HepG2 (cell line): ENCODE measurements at regions not wholly inside any gene's neighbourhood (a gene's known extent, or its start where the extent isn't known, plus 50 kb on each side); places are given as distances from the start of the nearest gene placed in this dataset.

Experiments used
- EZH2 ChIP-seq: conservative IDR thresholded peaks from 2 replicates; pipeline ENCODE4 v1.6.1; 2012; ENCODE audit warnings: mild to moderate bottlenecking, low read depth, low read length, moderate library complexity
- JDP2 ChIP-seq: sonication (generic); formaldehyde crosslinking; IDR thresholded peaks from 2 replicates; pipeline ENCODE4 v1.8.1; 2022; ENCODE audit warnings: missing genetic modification reagents, borderline replicate concordance
- MZF1 ChIP-seq: sonication (generic); formaldehyde crosslinking; IDR thresholded peaks from 2 replicates; pipeline ENCODE4 v1.8.1; 2023; ENCODE audit warnings: mild to moderate bottlenecking, missing genetic modification reagents, borderline replicate concordance
- NBN ChIP-seq: fragments of 450-650 bp; conservative IDR thresholded peaks from 2 replicates; pipeline ENCODE4 v1.6.1; 2017
- POLR2AphosphoS5 ChIP-seq: IDR thresholded peaks from 2 replicates; pipeline ENCODE4 v1.6.1; 2012; ENCODE audit warnings: low read depth, low read length
- TF ChIP-seq, protein P1 (sequence below): sonication (generic); formaldehyde crosslinking; IDR thresholded peaks from 2 replicates; pipeline ENCODE4 v1.8.1; 2023; ENCODE audit warnings: mild to moderate bottlenecking, missing genetic modification reagents
- TF ChIP-seq, protein P2 (sequence below): sonication (generic); formaldehyde crosslinking; IDR thresholded peaks from 2 replicates; pipeline ENCODE4 v1.5.0; 2020; ENCODE audit warnings: mild to moderate bottlenecking, missing genetic modification reagents, moderate library complexity
- TF ChIP-seq, protein P3 (sequence below), 2 experiments: fragments of 450-650 bp in 1 of 2; sonication (generic) in 1 of 2; formaldehyde crosslinking in 1 of 2; IDR thresholded peaks; 2 replicates each; pipeline versions ENCODE4 v1.6.1 to v1.8.0; 2016 to 2022; ENCODE audit warnings: antibody characterized with exemption in 1 of 2, mild to moderate bottlenecking in 1 of 2, missing genetic modification reagents in 1 of 2

DNA sequence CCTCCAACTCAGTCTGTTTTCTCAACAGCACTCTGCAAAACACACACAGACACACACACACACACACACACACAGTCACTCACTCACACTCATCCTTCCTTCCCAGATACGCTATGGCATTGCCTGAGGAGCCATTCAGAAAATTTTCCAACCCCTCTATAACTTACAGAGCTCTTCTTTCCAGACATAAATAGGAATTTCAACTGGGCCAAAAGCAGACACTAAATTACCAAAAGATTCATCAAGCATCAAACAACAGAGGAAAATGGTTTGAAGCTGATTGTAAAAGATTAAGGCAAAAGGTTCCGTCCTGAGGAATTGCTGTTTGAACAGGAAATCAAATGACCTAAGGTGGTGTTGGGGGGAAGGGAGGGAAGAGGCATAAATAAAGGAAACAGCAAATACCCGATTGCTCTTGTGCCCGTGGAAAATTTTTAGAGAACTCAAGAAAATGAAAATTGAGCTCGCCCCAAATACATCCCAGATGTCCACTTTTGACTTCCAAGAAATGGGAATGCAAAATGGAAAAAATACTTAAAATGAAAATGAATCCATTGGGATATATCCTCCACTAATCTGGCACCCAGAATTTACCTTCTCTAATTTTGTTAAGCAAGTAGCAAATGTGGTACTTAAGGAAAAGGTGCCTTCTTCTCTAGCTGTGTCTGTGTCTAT is 183.6 kb downstream of the QDPR start:
- TF ChIP-seq MZF1 (CRISPR knock-in tag): no peak
- TF ChIP-seq, protein P1, sequence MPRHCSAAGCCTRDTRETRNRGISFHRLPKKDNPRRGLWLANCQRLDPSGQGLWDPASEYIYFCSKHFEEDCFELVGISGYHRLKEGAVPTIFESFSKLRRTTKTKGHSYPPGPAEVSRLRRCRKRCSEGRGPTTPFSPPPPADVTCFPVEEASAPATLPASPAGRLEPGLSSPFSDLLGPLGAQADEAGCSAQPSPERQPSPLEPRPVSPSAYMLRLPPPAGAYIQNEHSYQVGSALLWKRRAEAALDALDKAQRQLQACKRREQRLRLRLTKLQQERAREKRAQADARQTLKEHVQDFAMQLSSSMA: no peak
- no peak for TF ChIP-seq NBN
- TF ChIP-seq EZH2: no peak
- TF ChIP-seq, protein P2, sequence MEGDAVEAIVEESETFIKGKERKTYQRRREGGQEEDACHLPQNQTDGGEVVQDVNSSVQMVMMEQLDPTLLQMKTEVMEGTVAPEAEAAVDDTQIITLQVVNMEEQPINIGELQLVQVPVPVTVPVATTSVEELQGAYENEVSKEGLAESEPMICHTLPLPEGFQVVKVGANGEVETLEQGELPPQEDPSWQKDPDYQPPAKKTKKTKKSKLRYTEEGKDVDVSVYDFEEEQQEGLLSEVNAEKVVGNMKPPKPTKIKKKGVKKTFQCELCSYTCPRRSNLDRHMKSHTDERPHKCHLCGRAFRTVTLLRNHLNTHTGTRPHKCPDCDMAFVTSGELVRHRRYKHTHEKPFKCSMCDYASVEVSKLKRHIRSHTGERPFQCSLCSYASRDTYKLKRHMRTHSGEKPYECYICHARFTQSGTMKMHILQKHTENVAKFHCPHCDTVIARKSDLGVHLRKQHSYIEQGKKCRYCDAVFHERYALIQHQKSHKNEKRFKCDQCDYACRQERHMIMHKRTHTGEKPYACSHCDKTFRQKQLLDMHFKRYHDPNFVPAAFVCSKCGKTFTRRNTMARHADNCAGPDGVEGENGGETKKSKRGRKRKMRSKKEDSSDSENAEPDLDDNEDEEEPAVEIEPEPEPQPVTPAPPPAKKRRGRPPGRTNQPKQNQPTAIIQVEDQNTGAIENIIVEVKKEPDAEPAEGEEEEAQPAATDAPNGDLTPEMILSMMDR (CRISPR knock-in tag): no peak
- TF ChIP-seq, protein P3, sequence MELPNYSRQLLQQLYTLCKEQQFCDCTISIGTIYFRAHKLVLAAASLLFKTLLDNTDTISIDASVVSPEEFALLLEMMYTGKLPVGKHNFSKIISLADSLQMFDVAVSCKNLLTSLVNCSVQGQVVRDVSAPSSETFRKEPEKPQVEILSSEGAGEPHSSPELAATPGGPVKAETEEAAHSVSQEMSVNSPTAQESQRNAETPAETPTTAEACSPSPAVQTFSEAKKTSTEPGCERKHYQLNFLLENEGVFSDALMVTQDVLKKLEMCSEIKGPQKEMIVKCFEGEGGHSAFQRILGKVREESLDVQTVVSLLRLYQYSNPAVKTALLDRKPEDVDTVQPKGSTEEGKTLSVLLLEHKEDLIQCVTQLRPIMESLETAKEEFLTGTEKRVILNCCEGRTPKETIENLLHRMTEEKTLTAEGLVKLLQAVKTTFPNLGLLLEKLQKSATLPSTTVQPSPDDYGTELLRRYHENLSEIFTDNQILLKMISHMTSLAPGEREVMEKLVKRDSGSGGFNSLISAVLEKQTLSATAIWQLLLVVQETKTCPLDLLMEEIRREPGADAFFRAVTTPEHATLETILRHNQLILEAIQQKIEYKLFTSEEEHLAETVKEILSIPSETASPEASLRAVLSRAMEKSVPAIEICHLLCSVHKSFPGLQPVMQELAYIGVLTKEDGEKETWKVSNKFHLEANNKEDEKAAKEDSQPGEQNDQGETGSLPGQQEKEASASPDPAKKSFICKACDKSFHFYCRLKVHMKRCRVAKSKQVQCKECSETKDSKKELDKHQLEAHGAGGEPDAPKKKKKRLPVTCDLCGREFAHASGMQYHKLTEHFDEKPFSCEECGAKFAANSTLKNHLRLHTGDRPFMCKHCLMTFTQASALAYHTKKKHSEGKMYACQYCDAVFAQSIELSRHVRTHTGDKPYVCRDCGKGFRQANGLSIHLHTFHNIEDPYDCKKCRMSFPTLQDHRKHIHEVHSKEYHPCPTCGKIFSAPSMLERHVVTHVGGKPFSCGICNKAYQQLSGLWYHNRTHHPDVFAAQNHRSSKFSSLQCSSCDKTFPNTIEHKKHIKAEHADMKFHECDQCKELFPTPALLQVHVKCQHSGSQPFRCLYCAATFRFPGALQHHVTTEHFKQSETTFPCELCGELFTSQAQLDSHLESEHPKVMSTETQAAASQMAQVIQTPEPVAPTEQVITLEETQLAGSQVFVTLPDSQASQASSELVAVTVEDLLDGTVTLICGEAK (IDR thresholded peaks at IDR 0.05): no peak
- TF ChIP-seq, protein P3 (CRISPR knock-in tag; IDR thresholded peaks at IDR 0.05): no peak
- TF ChIP-seq JDP2 (CRISPR knock-in tag): no peak
- no peak for TF ChIP-seq POLR2AphosphoS5
